ENCODE measurements at regions not wholly inside any gene's neighbourhood (a gene's known extent, or its start where the extent isn't known, plus 50 kb on each side); places are given as distances from the start of the nearest gene placed in this dataset.

GRCh38 chr4:12716896-12717295 lies 767.2 kb downstream of the RAB28 start:
- no peak for TF ChIP-seq CTCF (IDR thresholded peaks at IDR 0.05; ENCODE audit: borderline replicate concordance, insufficient read depth, low read depth, low read length)
- no peak overlapping the region for H3K4me3 ChIP-seq (ENCODE audit: low read depth, low read length)

GRCh38 chr4:12712648-12713339 lies 771.3 kb downstream of the RAB28 start:
- TF ChIP-seq CTCF (IDR thresholded peaks at IDR 0.05; ENCODE audit: borderline replicate concordance, insufficient read depth, low read depth, low read length) = no peak

DNA sequence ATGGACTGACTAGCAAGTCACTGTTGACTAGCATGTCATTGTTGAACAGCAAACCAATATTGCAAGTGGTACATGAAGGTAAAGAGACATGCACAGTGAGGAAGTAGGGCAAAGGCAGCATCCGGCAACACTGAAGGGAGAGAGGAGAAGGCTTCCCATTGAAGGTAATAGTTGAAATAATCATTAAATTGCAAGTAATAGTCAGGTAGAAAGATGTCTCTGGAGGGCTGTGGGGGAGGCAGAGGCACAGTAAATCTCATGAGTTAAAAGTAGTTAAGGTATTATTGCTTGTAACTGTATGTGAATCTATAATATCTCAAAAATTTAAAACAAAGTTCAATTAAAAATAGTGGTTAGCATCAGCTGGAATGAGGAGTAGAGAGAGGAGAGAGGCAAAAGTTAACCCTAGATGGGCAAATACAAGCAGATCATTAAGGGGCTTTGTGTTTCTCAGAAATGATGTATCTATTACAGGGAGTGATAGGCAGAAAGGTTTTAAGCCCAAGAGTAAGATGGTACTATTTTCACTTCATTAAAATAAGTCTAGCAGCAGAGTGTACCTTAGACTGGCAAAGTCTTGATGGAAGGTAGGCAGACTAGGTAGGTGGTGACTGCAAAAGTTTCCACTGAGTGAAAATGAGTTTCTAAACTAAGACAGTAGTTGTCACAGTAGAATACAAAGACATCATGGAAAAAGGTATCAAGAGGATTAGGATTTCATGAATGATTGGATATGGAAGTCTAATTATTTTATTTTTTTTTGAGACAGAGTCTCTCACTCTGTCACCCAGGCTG lies 776.6 kb downstream of the RAB28 start:
- no peak for TF ChIP-seq CTCF (IDR thresholded peaks at IDR 0.05; ENCODE audit: borderline replicate concordance, insufficient read depth, low read depth, low read length)
- H3K4me3 ChIP-seq (ENCODE audit: low read depth, low read length) = no peak overlapping the region

More at GRCh38 chr4:12712648-12713339, 771.3 kb downstream of the RAB28 start:
- no peak overlapping the region for H3K4me3 ChIP-seq (ENCODE audit: low read depth, low read length)

GRCh38 chr4:12703036-12703435 lies 781.1 kb downstream of the RAB28 start:
- TF ChIP-seq CTCF (IDR thresholded peaks at IDR 0.05; ENCODE audit: borderline replicate concordance, insufficient read depth, low read depth, low read length) = no peak
- H3K4me3 ChIP-seq (ENCODE audit: low read depth, low read length) = no peak overlapping the region

DNA sequence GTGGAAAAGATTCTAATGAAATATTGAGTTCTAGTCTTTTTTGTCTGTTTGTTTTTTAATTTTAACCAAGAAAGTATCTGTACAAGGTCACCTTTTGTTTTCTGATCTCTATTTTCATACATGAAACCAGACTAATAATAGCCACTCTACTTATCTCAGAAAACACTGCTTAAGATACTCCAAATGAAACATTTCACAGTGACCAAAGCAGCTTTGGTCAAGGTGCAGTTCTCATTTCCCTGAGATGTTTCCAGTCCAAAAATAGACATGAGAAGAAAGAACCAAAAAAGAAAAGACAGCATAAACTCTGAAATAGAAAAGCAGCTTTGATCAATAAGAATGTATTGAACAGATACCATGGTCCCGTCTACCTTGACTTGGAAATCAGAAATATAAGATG lies 782.8 kb downstream of the RAB28 start:
- no peak for TF ChIP-seq CTCF (IDR thresholded peaks at IDR 0.05; ENCODE audit: borderline replicate concordance, insufficient read depth, low read depth, low read length)
- no peak overlapping the region for H3K4me3 ChIP-seq (ENCODE audit: low read depth, low read length)

DNA sequence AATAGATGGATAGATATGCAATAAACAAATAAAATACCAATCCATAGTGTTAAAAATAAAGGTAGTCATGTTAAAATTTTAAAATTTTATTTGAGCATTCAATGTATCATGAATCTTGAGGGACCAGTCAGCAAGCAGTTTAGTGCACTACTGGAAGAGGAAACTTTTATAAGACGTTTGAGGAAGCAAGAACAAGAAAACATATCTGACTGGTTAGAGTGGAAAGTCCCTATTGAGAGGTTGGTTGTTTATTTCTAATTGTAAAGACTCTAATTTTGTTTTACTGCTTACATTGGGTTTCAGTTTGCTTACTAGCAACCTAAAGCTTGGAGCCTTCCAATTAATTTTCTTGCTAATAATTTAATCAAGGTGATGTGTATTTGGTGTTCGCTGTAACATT lies 786.2 kb downstream of the RAB28 start:
- TF ChIP-seq CTCF (IDR thresholded peaks at IDR 0.05; ENCODE audit: borderline replicate concordance, insufficient read depth, low read depth, low read length) = no peak
- H3K4me3 ChIP-seq (ENCODE audit: low read depth, low read length) = no peak overlapping the region

GRCh38 chr4:12692815-12693214 lies 791.3 kb downstream of the RAB28 start:
- TF ChIP-seq CTCF (IDR thresholded peaks at IDR 0.05; ENCODE audit: borderline replicate concordance, insufficient read depth, low read depth, low read length) = no peak

More at GRCh38 chr4:12692815-12693214, 791.3 kb downstream of the RAB28 start:
- no peak overlapping the region for H3K4me3 ChIP-seq (ENCODE audit: low read depth, low read length)

Measured in GM12875 (cell line).